GM21515 (cell line): ENCODE measurements at regions not wholly inside any gene's neighbourhood (a gene's known extent, or its start where the extent isn't known, plus 50 kb on each side); places are given as distances from the start of the nearest gene placed in this dataset.
"Not testable (repeated sequence)": the region's sequence is repeated elsewhere in the genome, so short reads cannot be mapped to it uniquely, and the experiment has no call there.

Experiments used
- ATAC-seq: cut with Tn5 transposase; IDR thresholded peaks from one replicate; pipeline ENCODE4 v1.9.1; 2021; ENCODE audit not compliant: unreplicated experiment

- ATAC-seq = no peak
These were observed 192.5 kb downstream of the TECRL start for GRCh38 chr4:64216741-64217140.

GRCh38 chr4:64205376-64205775, 203.9 kb downstream of the TECRL start:
- ATAC-seq = no peak

- ATAC-seq = no peak
These were observed 209.2 kb downstream of the TECRL start for GRCh38 chr4:64200001-64200555.

GRCh38 chr4:64195582-64195981, 213.7 kb downstream of the TECRL start:
- no peak for ATAC-seq

GRCh38 chr4:64192731-64193412, 216.4 kb downstream of the TECRL start:
- ATAC-seq = no peak

GRCh38 chr4:64174247-64174882, 234.9 kb downstream of the TECRL start:
- no peak for ATAC-seq

DNA sequence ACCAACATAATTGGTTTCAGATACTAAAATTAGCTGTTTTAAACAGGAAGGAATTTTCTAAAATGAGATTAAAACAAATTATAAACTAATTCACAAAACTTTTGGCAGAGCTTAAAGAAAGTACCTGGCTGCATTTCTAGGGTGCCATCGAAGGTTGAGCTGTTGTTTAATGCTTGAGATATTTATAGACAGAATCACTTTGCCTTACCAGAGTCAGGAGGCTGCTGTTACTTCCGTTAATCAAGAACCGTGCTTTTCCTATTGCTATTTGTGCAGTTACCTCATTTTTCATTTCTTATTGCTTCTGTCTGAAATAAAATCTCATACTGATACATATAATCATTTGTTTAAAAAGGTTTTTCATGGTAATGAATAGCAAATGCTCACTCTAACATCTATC, 242.9 kb downstream of the TECRL start:
- no peak for ATAC-seq

DNA sequence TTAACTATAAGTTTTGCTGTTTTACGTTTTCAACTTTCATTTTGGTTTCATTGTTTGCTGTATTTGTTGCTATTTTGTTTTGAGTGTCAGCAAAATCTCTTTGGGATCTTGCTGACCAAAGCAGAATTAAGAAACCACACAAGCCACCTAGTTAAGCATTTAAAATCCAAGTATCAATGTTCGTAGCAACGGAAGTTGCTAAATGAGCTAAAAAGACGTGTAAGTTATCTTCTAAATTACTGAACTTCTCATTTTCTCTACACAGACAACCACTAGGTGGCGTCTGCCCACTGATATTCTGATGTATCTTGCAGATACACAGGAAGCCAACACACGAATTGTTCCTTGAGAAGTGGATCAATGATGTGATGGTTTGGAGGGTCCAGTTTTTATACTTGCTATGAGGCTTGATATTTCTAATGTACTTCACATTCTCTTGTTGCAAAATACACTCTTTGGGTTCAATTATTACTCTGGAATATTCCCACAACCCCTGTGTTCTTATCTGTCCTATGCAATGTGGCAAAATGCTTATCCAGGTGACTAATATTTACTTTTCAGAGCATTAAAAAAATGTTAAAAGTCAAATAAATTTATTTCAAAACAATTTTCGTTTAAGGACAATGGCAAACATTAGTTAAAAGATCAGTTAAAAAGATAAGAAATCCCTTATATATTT, 250.5 kb downstream of the TECRL start:
- peak; percentile 73 for ATAC-seq

DNA sequence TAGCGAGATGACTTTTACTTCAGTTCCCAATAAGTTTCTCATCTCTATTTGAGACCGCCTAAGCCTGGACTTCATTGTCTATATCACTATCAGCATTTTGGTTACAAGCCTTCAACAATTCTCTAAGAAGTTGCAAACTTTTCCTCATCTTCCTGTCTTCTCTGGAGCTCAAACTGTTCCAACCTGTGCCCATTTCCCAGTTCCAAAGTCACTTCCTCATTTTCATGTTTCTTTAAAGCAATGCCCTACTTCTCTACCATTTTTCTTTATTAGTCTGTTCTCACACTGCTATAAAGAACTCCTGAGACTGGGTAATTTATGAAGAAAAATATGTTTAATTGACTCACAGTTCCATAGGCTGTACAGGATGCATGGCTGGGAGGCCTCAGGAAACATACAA, 251.9 kb downstream of the TECRL start:
- ATAC-seq = no peak

GRCh38 chr4:64156253-64156652, 253.0 kb downstream of the TECRL start:
- no peak for ATAC-seq

GRCh38 chr4:64146030-64146429, 263.2 kb downstream of the TECRL start:
- no peak for ATAC-seq

- no peak for ATAC-seq
These were observed 264.3 kb downstream of the TECRL start for GRCh38 chr4:64144994-64145393.

DNA sequence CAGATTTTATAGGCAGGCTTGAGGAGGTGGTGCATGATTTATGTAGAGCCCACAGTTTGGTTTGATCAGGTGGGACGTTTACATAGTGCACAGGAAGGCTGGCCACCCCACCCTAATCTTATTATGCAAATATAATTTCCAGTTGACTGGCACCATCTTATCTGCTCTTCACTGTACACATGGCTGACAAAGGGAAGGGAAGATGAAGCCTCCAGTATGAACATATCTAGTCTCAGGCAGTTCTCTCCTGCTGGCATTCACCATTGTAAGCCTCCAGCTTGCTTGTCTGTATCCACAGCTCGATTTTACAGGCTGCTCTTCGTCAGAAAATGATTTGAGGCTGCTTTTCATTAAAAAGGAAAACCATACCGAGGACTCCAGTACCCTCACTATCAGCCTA, 278.3 kb downstream of the TECRL start:
- ATAC-seq = no peak

- no peak for ATAC-seq
These were observed 283.9 kb downstream of the TECRL start for GRCh38 chr4:64125354-64125753.

DNA sequence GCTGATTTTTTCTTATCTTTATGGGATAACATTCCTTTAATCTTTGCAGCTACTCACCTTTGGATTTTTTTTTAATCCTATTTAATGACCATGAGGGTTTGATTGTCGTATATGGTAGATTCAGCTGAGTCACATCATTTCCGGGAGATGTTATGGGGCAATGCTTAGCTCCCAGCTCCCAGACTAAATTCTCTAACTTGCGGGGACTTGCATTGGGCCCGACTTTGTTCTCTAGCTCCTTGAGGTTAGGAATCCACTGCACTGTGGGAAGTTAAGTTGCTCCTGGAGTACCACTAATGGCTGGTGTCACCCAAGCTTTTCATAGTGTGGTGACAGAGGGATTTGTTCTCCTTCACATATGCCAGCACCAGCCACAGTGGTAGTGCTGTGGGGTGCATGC, 287.4 kb downstream of the TECRL start:
- no peak for ATAC-seq

DNA sequence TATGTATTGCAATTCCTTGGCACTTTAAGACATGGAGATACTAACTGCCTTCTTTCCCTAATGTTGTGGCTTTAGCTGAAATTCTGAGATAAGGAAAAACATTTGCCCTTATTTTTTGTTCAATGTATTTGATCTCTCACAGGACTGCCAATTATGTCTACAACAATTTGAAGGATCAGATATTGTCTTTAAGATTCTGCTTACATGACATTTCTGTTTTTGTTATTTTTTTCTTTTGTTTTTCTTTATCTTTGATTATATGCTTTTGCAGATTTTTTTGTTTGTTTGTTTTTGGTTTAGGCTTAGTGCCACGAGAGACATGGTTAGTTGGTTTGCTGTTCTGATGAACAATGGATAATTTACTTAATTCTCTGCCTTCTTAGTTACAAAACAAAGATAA, 303.3 kb downstream of the TECRL start:
- ATAC-seq = no peak

DNA sequence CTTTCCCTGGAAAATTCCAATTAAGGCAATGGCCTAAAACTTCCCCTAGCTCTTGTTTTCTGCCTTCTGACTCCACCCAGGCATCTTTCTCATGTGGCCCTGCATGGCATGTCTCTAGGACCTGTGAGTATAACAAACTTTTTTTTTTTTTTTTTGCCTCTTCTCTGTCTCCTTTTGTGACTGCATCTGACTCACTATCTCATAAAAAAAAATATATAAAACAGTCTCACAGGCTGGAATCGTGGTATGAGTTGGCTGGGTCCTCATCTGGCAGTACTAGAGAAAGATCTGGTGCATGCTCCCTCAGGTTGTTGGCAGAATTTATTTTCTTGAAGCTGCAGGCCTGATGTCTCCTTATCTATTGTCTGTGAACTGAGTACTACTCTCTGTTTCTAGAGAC, 313.9 kb downstream of the TECRL start:
- ATAC-seq = no peak

DNA sequence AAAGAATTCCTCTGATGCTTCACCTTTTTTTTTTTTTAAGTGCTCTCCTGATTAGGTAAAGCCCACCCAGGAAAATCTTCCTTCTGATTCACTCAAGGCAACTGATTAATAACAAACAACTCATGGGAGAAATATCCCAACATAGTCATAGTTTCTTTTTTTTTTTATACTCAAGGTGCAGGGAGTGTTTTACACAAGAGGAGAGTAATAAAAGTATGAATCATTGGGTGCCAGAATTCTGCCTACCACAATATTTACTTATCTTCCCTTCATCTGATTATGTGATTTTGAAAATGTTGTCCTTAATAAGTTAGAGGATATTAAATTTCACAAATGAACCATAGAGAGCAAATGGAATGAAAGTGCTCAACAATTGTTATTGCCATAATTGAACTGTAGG, 329.9 kb downstream of the TECRL start:
- no peak for ATAC-seq

- no peak for ATAC-seq
These were observed 341.2 kb downstream of the TECRL start for GRCh38 chr4:64068096-64068495.

GRCh38 chr4:64062991-64063390, 346.3 kb downstream of the TECRL start:
- ATAC-seq = no peak

DNA sequence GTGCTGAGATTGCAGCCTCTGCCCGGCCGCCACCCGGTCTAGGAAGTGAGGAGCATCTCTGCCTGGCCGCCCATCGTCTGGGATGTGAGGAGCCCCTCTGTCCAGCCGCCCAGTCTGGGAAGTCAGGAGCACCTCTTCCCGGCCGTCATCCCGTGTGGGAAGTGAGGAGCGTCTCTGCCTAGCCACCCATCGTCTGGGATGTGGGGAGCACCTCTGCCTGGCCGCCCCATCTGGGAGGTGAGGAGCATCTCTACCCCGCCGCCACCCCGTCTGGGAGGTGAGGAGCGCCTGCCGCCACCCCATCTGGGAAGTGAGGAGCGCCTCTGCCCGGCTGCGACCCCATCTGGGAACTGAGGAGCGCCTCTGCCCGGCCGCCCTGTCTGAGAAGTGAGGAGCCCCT, 372.2 kb downstream of the TECRL start:
- not testable (repeated sequence) for ATAC-seq

DNA sequence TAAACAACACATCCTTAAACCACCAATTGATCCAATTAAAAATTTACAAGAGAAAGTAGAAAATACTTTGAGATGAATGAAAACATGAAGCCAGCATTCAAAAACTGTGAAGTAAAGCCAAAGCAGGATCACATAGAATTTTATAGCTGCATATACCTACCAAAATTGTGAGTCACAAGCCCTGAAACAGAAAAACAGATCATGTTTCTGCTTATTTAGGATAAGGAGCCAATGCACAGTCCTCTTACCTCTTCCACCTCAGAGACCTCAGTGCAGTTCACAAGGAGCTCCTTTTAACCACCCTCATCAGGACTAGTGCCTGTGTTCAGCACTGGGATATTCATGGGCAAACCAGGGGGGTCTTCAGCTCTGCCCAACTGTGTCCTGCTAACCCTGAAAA, 386.7 kb downstream of the TECRL start:
- no peak for ATAC-seq
